Loucy (cell line): ENCODE measurements at regions not wholly inside any gene's neighbourhood (a gene's known extent, or its start where the extent isn't known, plus 50 kb on each side); places are given as distances from the start of the nearest gene placed in this dataset.
"Not testable (repeated sequence)": the region's sequence is repeated elsewhere in the genome, so short reads cannot be mapped to it uniquely, and the experiment has no call there.

Experiments used
- H2AFZ ChIP-seq: fragments of 200-600 bp; sonication (generic); 2 replicates; pipeline ENCODE4 v1.6.0; 2016; ENCODE audit warnings: antibody characterized with exemption, mild to moderate bottlenecking, low read length, moderate library complexity
- H3F3A ChIP-seq: fragments of 200-600 bp; 2 replicates; pipeline ENCODE4 v1.6.0; 2016; ENCODE audit warnings: antibody characterized with exemption, low read depth, mild to moderate bottlenecking
- H3K27me3 ChIP-seq: fragments of 200-600 bp; sonication (generic); 2 replicates; pipeline ENCODE4 v1.6.1; 2014; ENCODE audit warnings: low read length, mild to moderate bottlenecking; ENCODE audit not compliant: insufficient read depth, poor library complexity, severe bottlenecking
- H3K36me3 ChIP-seq: fragments of 200-600 bp; sonication (generic); 2 replicates; pipeline ENCODE4 v1.6.1; 2016; ENCODE audit warnings: low read length; ENCODE audit not compliant: insufficient read depth
- H3K4me1 ChIP-seq: fragments of 200-600 bp; sonication (generic); 2 replicates; pipeline ENCODE4 v1.5.1; 2014; ENCODE audit warnings: low read length, mild to moderate bottlenecking; ENCODE audit not compliant: insufficient read depth, poor library complexity, severe bottlenecking
- H3K4me2 ChIP-seq: fragments of 200-600 bp; sonication (generic); 2 replicates; pipeline ENCODE4 v1.6.0; 2014; ENCODE audit warnings: antibody characterized with exemption, low read length, low read depth, mild to moderate bottlenecking; ENCODE audit not compliant: poor library complexity, severe bottlenecking
- H3K4me3 ChIP-seq: fragments of 200-600 bp; sonication (generic); 2 replicates; pipeline ENCODE4 v1.5.1; 2014; ENCODE audit warnings: low read length, mild to moderate bottlenecking, mixed read lengths; ENCODE audit not compliant: poor library complexity, severe bottlenecking
- H3K79me2 ChIP-seq: fragments of 200-600 bp; sonication (generic); 2 replicates; pipeline ENCODE4 v1.6.1; 2014; ENCODE audit warnings: low read length; ENCODE audit not compliant: insufficient read depth
- H3K9ac ChIP-seq: fragments of 200-600 bp; sonication (generic); 2 replicates; pipeline ENCODE4 v1.6.0; 2014; ENCODE audit warnings: mild to moderate bottlenecking, low read depth, low read length, moderate library complexity; ENCODE audit not compliant: poor library complexity, severe bottlenecking
- H3K9me2 ChIP-seq: fragments of 200-600 bp; sonication (generic); replicated peaks from 2 replicates; pipeline ENCODE4 v1.6.1; 2016; ENCODE audit warnings: low read depth, low read length, mixed read lengths
- H3K9me3 ChIP-seq: fragments of 200-600 bp; sonication (generic); 2 replicates; pipeline ENCODE4 v1.6.1; 2014; ENCODE audit warnings: mild to moderate bottlenecking, antibody characterized with exemption, low read length, low read depth; ENCODE audit not compliant: insufficient read depth
- H4K20me1 ChIP-seq: fragments of 200-600 bp; sonication (generic); 2 replicates; pipeline ENCODE4 v1.6.0; 2014; ENCODE audit warnings: antibody characterized with exemption, low read length, mild to moderate bottlenecking; ENCODE audit not compliant: insufficient read depth, poor library complexity, severe bottlenecking
- EZH2phosphoT487 ChIP-seq: fragments of 200-600 bp; IDR thresholded peaks from 2 replicates; pipeline ENCODE4 v1.6.1; 2018; ENCODE audit warnings: antibody characterized with exemption, mild to moderate bottlenecking, moderate library complexity, borderline replicate concordance
- TF ChIP-seq, protein P1 (sequence below): fragments of 200-600 bp; sonication (generic); conservative IDR thresholded peaks from 2 replicates; pipeline ENCODE4 v1.5.1; 2014; ENCODE audit warnings: mild to moderate bottlenecking, antibody characterized with exemption, low read length

DNA sequence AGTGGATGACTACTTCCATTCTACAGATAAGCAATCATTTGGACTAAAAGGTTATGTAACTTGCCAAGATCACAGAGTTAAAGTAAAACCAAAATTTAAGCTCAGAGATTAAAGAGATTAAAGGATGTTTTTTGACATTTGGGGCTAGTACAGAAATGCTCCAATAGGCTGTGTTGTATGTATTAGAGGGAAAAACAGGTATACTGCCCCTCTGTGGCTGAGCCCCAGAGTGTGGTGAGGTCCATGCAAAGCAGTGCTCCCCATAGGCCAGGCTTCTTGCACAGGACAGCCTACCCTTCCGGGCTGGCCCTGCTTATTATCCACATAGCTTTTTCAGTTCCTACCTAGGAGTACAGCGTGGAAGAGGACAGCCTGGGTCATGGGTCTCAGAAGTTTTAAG is 322.8 kb downstream of the POM121L12 start:
- Histone ChIP-seq H3K79me2 (no peaks in the 10 kb centered on the region), H3K36me3 (no peaks in the 10 kb centered on the region), H3K4me2 (no peak overlapping the region), H2AFZ (no peak overlapping the region), H3K9me3 (no peaks in the 10 kb centered on the region; the same call in 1 of the 2 replicates), H3K27me3 (no peaks in the 10 kb centered on the region), H3K9ac (no peak overlapping the region), H3K4me1 (no peaks in the 10 kb centered on the region), H4K20me1 (no peaks in the 10 kb centered on the region), H3F3A (no peaks in the 10 kb centered on the region), H3K4me3 (no peak overlapping the region), H3K9me2 (no peaks in the 10 kb centered on the region)
- TF ChIP-seq EZH2phosphoT487, result no peak
- TF ChIP-seq, protein P1, sequence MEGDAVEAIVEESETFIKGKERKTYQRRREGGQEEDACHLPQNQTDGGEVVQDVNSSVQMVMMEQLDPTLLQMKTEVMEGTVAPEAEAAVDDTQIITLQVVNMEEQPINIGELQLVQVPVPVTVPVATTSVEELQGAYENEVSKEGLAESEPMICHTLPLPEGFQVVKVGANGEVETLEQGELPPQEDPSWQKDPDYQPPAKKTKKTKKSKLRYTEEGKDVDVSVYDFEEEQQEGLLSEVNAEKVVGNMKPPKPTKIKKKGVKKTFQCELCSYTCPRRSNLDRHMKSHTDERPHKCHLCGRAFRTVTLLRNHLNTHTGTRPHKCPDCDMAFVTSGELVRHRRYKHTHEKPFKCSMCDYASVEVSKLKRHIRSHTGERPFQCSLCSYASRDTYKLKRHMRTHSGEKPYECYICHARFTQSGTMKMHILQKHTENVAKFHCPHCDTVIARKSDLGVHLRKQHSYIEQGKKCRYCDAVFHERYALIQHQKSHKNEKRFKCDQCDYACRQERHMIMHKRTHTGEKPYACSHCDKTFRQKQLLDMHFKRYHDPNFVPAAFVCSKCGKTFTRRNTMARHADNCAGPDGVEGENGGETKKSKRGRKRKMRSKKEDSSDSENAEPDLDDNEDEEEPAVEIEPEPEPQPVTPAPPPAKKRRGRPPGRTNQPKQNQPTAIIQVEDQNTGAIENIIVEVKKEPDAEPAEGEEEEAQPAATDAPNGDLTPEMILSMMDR, result no peak

GRCh38 chr7:53383131-53383530 is 347.7 kb downstream of the POM121L12 start:
- Histone ChIP-seq H3K79me2 (no peaks in the 10 kb centered on the region), H3K9ac (no peak overlapping the region), H3K9me2 (no peaks in the 10 kb centered on the region), H3F3A (no peaks in the 10 kb centered on the region), H3K4me3 (no peak overlapping the region), H3K4me1 (no peaks in the 10 kb centered on the region), H2AFZ (no peak overlapping the region), H3K36me3 (no peaks in the 10 kb centered on the region), H3K9me3 (no peaks in the 10 kb centered on the region; the same call in 1 of the 2 replicates), H3K4me2 (no peak overlapping the region), H3K27me3 (no peaks in the 10 kb centered on the region), H4K20me1 (no peaks in the 10 kb centered on the region)
- TF ChIP-seq, protein P1, result no peak
- TF ChIP-seq EZH2phosphoT487, result no peak

- not testable (repeated sequence) for H3K9ac ChIP-seq, H3K4me2 ChIP-seq, H3K9me3 ChIP-seq, H3K4me1 ChIP-seq, H3K79me2 ChIP-seq, H4K20me1 ChIP-seq, H3K36me3 ChIP-seq, H3K27me3 ChIP-seq, H3K9me2 ChIP-seq, H3K4me3 ChIP-seq, H2AFZ ChIP-seq, H3F3A ChIP-seq
Observed at GRCh38 chr7:53385239-53385638, 349.8 kb downstream of the POM121L12 start.

DNA sequence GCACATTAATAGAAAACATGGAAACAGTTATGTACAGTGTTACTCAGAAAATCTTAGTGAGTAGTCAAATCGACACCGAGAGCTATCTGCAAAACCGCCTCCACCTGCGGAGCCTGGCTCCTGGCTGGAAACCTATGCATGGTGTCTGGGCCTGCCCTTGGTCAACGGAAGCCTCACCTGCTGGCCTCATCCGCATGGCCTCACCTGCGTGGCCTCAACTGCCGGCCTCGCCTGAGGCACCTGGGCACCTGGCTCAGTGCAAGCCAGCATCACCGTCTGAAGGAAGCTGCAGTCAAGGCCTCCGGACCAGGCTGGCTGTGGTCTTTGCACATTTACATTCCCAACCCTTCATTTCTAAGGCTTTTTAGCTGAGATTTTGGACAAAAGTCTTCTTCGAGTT is 352.1 kb downstream of the POM121L12 start:
- no peak overlapping the region for H3K4me2 ChIP-seq
- H2AFZ ChIP-seq, result no peak overlapping the region
- no peaks in the 10 kb centered on the region for H3K36me3 ChIP-seq
- no peaks in the 10 kb centered on the region for H3F3A ChIP-seq
- no peaks in the 10 kb centered on the region for H4K20me1 ChIP-seq
- H3K9me3 ChIP-seq, result no peaks in the 10 kb centered on the region
- no peak overlapping the region for H3K9ac ChIP-seq
- no peaks in the 10 kb centered on the region for H3K4me1 ChIP-seq
- no peak overlapping the region for H3K4me3 ChIP-seq
- no peaks in the 10 kb centered on the region for H3K27me3 ChIP-seq
- H3K79me2 ChIP-seq, result no peaks in the 10 kb centered on the region
- TF ChIP-seq, protein P1, result no peak
- TF ChIP-seq EZH2phosphoT487, result no peak
- H3K9me2 ChIP-seq, result no peaks in the 10 kb centered on the region
